H9 (cell line): ENCODE measurements at regions not wholly inside any gene's neighbourhood (a gene's known extent, or its start where the extent isn't known, plus 50 kb on each side); places are given as distances from the start of the nearest gene placed in this dataset.
A peak's percentile ranks its signal among the peaks of the same experiment; 100 is the strongest.

ENCODE experiments used
- DNase-seq: peaks from one replicate; pipeline ENCODE4 v3.0.0-alpha.2; 2017
- H2AFZ ChIP-seq: one replicate; pipeline ENCODE4 v1.6.1; 2013; ENCODE audit warnings: mild to moderate bottlenecking, low read length, control low read depth, moderate library complexity
- H2AK5ac ChIP-seq: 2 replicates; pipeline ENCODE4 v1.6.1; 2013; ENCODE audit warnings: low read length, control low read depth, mixed read lengths; ENCODE audit not compliant: insufficient read length
- H2BK120ac ChIP-seq: one replicate; pipeline ENCODE4 v1.6.1; 2013; ENCODE audit warnings: low read depth, mild to moderate bottlenecking, low read length, control low read depth, inconsistent platforms; ENCODE audit not compliant: poor library complexity, severe bottlenecking
- H2BK12ac ChIP-seq: 2 replicates; pipeline ENCODE4 v1.6.1; 2013; ENCODE audit warnings: low read length, control low read depth, mixed read lengths, low read depth; ENCODE audit not compliant: insufficient read length
- H2BK15ac ChIP-seq: 2 replicates; pipeline ENCODE4 v1.6.1; 2013; ENCODE audit warnings: low read depth, low read length, control low read depth
- H2BK20ac ChIP-seq: one replicate; pipeline ENCODE4 v1.6.1; 2013; ENCODE audit warnings: low read depth, mild to moderate bottlenecking, low read length, control low read depth, inconsistent platforms; ENCODE audit not compliant: poor library complexity, severe bottlenecking
- H2BK5ac ChIP-seq: 2 replicates; pipeline ENCODE4 v1.6.1; 2013; ENCODE audit warnings: low read length, control low read depth, mixed read lengths; ENCODE audit not compliant: insufficient read length
- H3K14ac ChIP-seq: 2 replicates; pipeline ENCODE4 v1.6.1; 2013; ENCODE audit warnings: low read length, control low read depth; ENCODE audit not compliant: insufficient read depth
- H3K18ac ChIP-seq: 2 replicates; pipeline ENCODE4 v1.6.1; 2013; ENCODE audit warnings: low read depth, mild to moderate bottlenecking, mixed read lengths, low read length, control low read depth; ENCODE audit not compliant: insufficient read length
- H3K23ac ChIP-seq: 2 replicates; pipeline ENCODE4 v1.6.1; 2013; ENCODE audit warnings: low read length, control low read depth, mixed read lengths, low read depth; ENCODE audit not compliant: insufficient read length
- H3K23me2 ChIP-seq: 2 replicates; pipeline ENCODE4 v1.6.1; 2013; ENCODE audit warnings: low read depth, mild to moderate bottlenecking, mixed read lengths, low read length, control low read depth; ENCODE audit not compliant: insufficient read length, poor library complexity, severe bottlenecking
- H3K27ac ChIP-seq: 2 replicates; pipeline ENCODE4 v1.5.1; 2013; ENCODE audit warnings: low read length, control low read depth, mixed read lengths, low read depth; ENCODE audit not compliant: insufficient read length
- H3K27me3 ChIP-seq: 2 replicates; pipeline ENCODE4 v1.6.1; 2013; ENCODE audit warnings: low read length, control low read depth, inconsistent platforms; ENCODE audit not compliant: insufficient read depth
- H3K4ac ChIP-seq: 2 replicates; pipeline ENCODE4 v1.6.1; 2013; ENCODE audit warnings: low read depth, mild to moderate bottlenecking, control low read depth, inconsistent platforms, low read length, moderate library complexity
- H3K4me1 ChIP-seq: 2 replicates; pipeline ENCODE4 v1.6.1; 2013; ENCODE audit warnings: low read length, control low read depth, inconsistent platforms; ENCODE audit not compliant: insufficient read depth
- H3K4me2 ChIP-seq: 2 replicates; pipeline ENCODE4 v1.6.1; 2013; ENCODE audit warnings: low read length, control low read depth, mixed read lengths; ENCODE audit not compliant: insufficient read length, insufficient read depth
- H3K56ac ChIP-seq: 2 replicates; pipeline ENCODE4 v1.6.1; 2013; ENCODE audit warnings: low read depth, mild to moderate bottlenecking, mixed read lengths, low read length, control low read depth; ENCODE audit not compliant: insufficient read length
- H3K79me1 ChIP-seq: 2 replicates; pipeline ENCODE4 v1.6.1; 2013; ENCODE audit warnings: low read depth, mild to moderate bottlenecking, moderate library complexity, low read length, control low read depth, inconsistent platforms; ENCODE audit not compliant: insufficient read depth, poor library complexity, severe bottlenecking
- H3K79me2 ChIP-seq: 2 replicates; pipeline ENCODE4 v1.6.1; 2013; ENCODE audit warnings: low read length, control low read depth, inconsistent platforms; ENCODE audit not compliant: insufficient read depth
- H3K9ac ChIP-seq: 2 replicates; pipeline ENCODE4 v1.6.1; 2013; ENCODE audit warnings: low read length, control low read depth, mixed read lengths; ENCODE audit not compliant: insufficient read length; ENCODE audit errors: extremely low read depth
- H3K9me3 ChIP-seq: one replicate; pipeline ENCODE4 v1.6.1; 2013; ENCODE audit warnings: low read depth, low read length, inconsistent platforms; ENCODE audit not compliant: control insufficient read depth
- H3T11ph ChIP-seq: one replicate; pipeline ENCODE4 v1.6.1; 2013; ENCODE audit warnings: mild to moderate bottlenecking, low read length, control low read depth, inconsistent platforms
- H4K20me1 ChIP-seq: one replicate; pipeline ENCODE4 v1.6.1; 2013; ENCODE audit not compliant: control insufficient read depth, insufficient read length, insufficient read depth
- H4K5ac ChIP-seq: 2 replicates; pipeline ENCODE4 v1.6.1; 2013; ENCODE audit warnings: low read depth, mild to moderate bottlenecking, mixed read lengths, low read length, control low read depth; ENCODE audit not compliant: insufficient read length
- H4K8ac ChIP-seq: replicated peaks from 2 replicates; pipeline ENCODE4 v1.6.1; 2013; ENCODE audit warnings: low read length, control low read depth, mixed read lengths, low read depth; ENCODE audit not compliant: insufficient read length
- H4K91ac ChIP-seq: 2 replicates; pipeline ENCODE4 v1.6.1; 2013; ENCODE audit warnings: low read depth, mild to moderate bottlenecking, moderate library complexity, mixed read lengths, low read length, control low read depth; ENCODE audit not compliant: insufficient read length
- H3K27ac Mint-ChIP-seq, 3 experiments: 2 replicates in 2 of 3; 3 replicates in 1 of 3; pipeline ENCODE4 v1.8.0; 2020 to 2021; ENCODE audit warnings: mixed read lengths in 3 of 3, mild to moderate bottlenecking in 1 of 3, moderate library complexity in 1 of 3
- H3K27me3 Mint-ChIP-seq: 2 replicates; pipeline ENCODE4 v1.8.0; 2021; ENCODE audit warnings: low read depth, mild to moderate bottlenecking, moderate library complexity, mixed read lengths
- H3K36me3 Mint-ChIP-seq, 3 experiments: 2 replicates in 2 of 3; 3 replicates in 1 of 3; pipeline ENCODE4 v1.8.0; 2020 to 2021; ENCODE audit warnings: low read depth in 3 of 3, mixed read lengths in 3 of 3; ENCODE audit not compliant: insufficient read depth in 1 of 3
- H3K4me1 Mint-ChIP-seq, 2 experiments: 2 replicates each; pipeline ENCODE4 v1.8.0; 2020; ENCODE audit warnings: mixed read lengths in 2 of 2
- H3K4me3 Mint-ChIP-seq, 2 experiments: 2 replicates in 1 of 2; 3 replicates in 1 of 2; pipeline ENCODE4 v1.8.0; 2020 to 2021; ENCODE audit warnings: mild to moderate bottlenecking in 2 of 2, mixed read lengths in 2 of 2, moderate library complexity in 1 of 2
- H3K9me3 Mint-ChIP-seq, 2 experiments: 2 replicates in 1 of 2; 3 replicates in 1 of 2; pipeline ENCODE4 v1.8.0; 2020; ENCODE audit warnings: mild to moderate bottlenecking in 2 of 2, mixed read lengths in 2 of 2, moderate library complexity in 1 of 2
- WGBS: extraction: QIAGEN DNeasy Blood & Tissue Kit; methylation state at CpG from one replicate; pipeline ENCODE4 v1.1.7; 2013; ENCODE audit warnings: missing lambda C conversion rate, low lambda C conversion rate, mixed read lengths; ENCODE audit not compliant: insufficient read length; ENCODE audit errors: extremely low coverage; 5-methylcytosine and 5-hydroxymethylcytosine counted together
- TF ChIP-seq, protein P1 (sequence below): fragments of 200-600 bp; sonication (generic); conservative IDR thresholded peaks from 3 replicates; pipeline ENCODE4 v1.8.0; 2021; ENCODE audit warnings: antibody characterized with exemption, mild to moderate bottlenecking

DNA sequence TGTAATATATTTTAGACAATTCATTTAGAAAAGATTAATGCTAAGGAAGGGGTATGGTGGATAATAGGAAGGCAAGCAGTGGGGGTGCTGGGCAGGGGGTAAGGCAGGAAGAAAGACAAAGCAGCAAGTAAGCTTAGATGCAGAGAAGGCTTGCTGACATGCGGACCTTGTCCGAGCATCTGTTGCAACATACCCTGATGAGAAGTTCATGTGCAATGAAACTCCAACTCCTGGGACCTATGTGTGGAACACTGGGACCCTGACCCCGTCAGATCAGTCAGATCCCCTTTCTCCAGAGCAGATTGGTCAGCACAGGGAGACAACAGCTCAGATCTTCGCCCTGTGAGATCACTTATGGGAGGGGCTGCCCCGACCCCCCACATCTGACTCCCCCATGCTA lies 71.3 kb upstream of the ZNF599 start:
- Mint-ChIP-seq H3K4me3 (no peak overlapping the region), H3K9me3 (no peaks in the 10 kb centered on the region), H3K27ac (peak overlapping the region in 1 of 3 experiments; percentile 16; a peak in 1 of 7 replicates), H3K36me3 (no peaks in the 10 kb centered on the region), H3K27me3 (peaks cover 16% of the 10 kb centered on the region), H3K4me1 (peaks cover 8 to 12% of the 10 kb centered on the region in 2 experiments)
- no peak overlapping the region for H3K4ac ChIP-seq
- no peaks in the 10 kb centered on the region for H3K79me1 ChIP-seq
- H2BK120ac ChIP-seq = no peak overlapping the region
- H2AFZ ChIP-seq = no peak overlapping the region
- no peak overlapping the region for H4K5ac ChIP-seq
- H3K56ac ChIP-seq = no peak overlapping the region
- H2BK5ac ChIP-seq = no peak overlapping the region
- H2BK15ac ChIP-seq = no peak overlapping the region
- no peak overlapping the region for H4K8ac ChIP-seq
- no peak overlapping the region for H3K4me2 ChIP-seq
- no peaks in the 10 kb centered on the region for H3K9me3 ChIP-seq
- H3K14ac ChIP-seq = no peak overlapping the region
- H3K18ac ChIP-seq = no peak overlapping the region
- H4K91ac ChIP-seq = no peak overlapping the region
- H3K23ac ChIP-seq = no peak overlapping the region
- no CpG with 5 or more reads among the region's 5 CpGs for WGBS
- H3K27me3 ChIP-seq = no peaks in the 10 kb centered on the region
- H3K79me2 ChIP-seq = no peaks in the 10 kb centered on the region
- no peak overlapping the region for H2BK12ac ChIP-seq
- H3K23me2 ChIP-seq = no peaks in the 10 kb centered on the region
- no peak overlapping the region for H3K27ac ChIP-seq
- H3K9ac ChIP-seq = no peak overlapping the region
- TF ChIP-seq, protein P1, sequence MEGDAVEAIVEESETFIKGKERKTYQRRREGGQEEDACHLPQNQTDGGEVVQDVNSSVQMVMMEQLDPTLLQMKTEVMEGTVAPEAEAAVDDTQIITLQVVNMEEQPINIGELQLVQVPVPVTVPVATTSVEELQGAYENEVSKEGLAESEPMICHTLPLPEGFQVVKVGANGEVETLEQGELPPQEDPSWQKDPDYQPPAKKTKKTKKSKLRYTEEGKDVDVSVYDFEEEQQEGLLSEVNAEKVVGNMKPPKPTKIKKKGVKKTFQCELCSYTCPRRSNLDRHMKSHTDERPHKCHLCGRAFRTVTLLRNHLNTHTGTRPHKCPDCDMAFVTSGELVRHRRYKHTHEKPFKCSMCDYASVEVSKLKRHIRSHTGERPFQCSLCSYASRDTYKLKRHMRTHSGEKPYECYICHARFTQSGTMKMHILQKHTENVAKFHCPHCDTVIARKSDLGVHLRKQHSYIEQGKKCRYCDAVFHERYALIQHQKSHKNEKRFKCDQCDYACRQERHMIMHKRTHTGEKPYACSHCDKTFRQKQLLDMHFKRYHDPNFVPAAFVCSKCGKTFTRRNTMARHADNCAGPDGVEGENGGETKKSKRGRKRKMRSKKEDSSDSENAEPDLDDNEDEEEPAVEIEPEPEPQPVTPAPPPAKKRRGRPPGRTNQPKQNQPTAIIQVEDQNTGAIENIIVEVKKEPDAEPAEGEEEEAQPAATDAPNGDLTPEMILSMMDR = no peak
- DNase-seq = no peak
- 0 out of 2 replicates have a peak, but pooled peaks cover 2% of the 10 kb centered on the region for H3K4me1 ChIP-seq
- no peaks in the 10 kb centered on the region for H4K20me1 ChIP-seq
- H2BK20ac ChIP-seq = no peak overlapping the region
- H2AK5ac ChIP-seq = no peak overlapping the region
- no peak overlapping the region for H3T11ph ChIP-seq
